ENCODE measurements at regions not wholly inside any gene's neighbourhood (a gene's known extent, or its start where the extent isn't known, plus 50 kb on each side); places are given as distances from the start of the nearest gene placed in this dataset.

GRCh38 chr1:68571454-68572235 is 74.8 kb upstream of the DEPDC1 start:
- H3F3A ChIP-seq (ENCODE audit: insufficient read depth): no peaks in the 10 kb centered on the region
- no peak overlapping the region for H2AFZ ChIP-seq
- no peaks in the 10 kb centered on the region for H3K79me2 ChIP-seq (ENCODE audit: insufficient read depth)
- in situ Hi-C loops (cut with MboI): no loop called here
- H3K9me3 ChIP-seq (ENCODE audit: low read depth): no peaks in the 10 kb centered on the region
- DNase-seq: peak; percentile 21
- no peaks in the 10 kb centered on the region for H3K9me2 ChIP-seq (ENCODE audit: insufficient read depth)
- no peak overlapping the region for H3K9ac ChIP-seq
- H3K4me2 ChIP-seq (ENCODE audit: unreplicated experiment): no peak overlapping the region
- H3K36me3 ChIP-seq (ENCODE audit: low read depth): no peaks in the 10 kb centered on the region
- no peak overlapping the region for H3K27ac ChIP-seq
- H3K4me1 ChIP-seq (ENCODE audit: insufficient read depth): no peaks in the 10 kb centered on the region
- 3 to 4% methylated on average over 1 of the region's 1 CpG for WGBS, 2 experiments (ENCODE audit: low coverage in 1 of 2, low lambda C conversion rate in 2 of 2, missing lambda C conversion rate in 2 of 2)
- H4K20me1 ChIP-seq (ENCODE audit: insufficient read depth): no peaks in the 10 kb centered on the region
- H3K27me3 ChIP-seq (replicated peaks; ENCODE audit: insufficient read depth): no peaks in the 10 kb centered on the region
- TF ChIP-seq EZH2 (IDR thresholded peaks at IDR 0.05; ENCODE audit: insufficient read depth, poor library complexity, severe bottlenecking): no peak
- TF ChIP-seq EZH2phosphoT487 (IDR thresholded peaks at IDR 0.05; ENCODE audit: insufficient read depth, low read depth): no peak
- H3K4me3 ChIP-seq: no peak overlapping the region

- Histone ChIP-seq H3K9me2 (ENCODE audit: insufficient read depth) (no peaks in the 10 kb centered on the region), H3K9ac (no peak overlapping the region), H2AFZ (no peak overlapping the region), H4K20me1 (ENCODE audit: insufficient read depth) (no peaks in the 10 kb centered on the region), H3K4me3 (no peak overlapping the region), H3K4me2 (ENCODE audit: unreplicated experiment) (no peak overlapping the region), H3K9me3 (ENCODE audit: low read depth) (no peaks in the 10 kb centered on the region), H3F3A (ENCODE audit: insufficient read depth) (no peaks in the 10 kb centered on the region), H3K27ac (no peak overlapping the region), H3K27me3 (replicated peaks; ENCODE audit: insufficient read depth) (no peaks in the 10 kb centered on the region; the same call in 1 of the 2 replicates), H3K79me2 (ENCODE audit: insufficient read depth) (no peaks in the 10 kb centered on the region), H3K36me3 (ENCODE audit: low read depth) (no peaks in the 10 kb centered on the region), H3K4me1 (ENCODE audit: insufficient read depth) (no peaks in the 10 kb centered on the region)
- in situ Hi-C loops (cut with MboI): no loop called here
- 0 to 3% methylated on average over 2 of the region's 2 CpGs for WGBS, 2 experiments (ENCODE audit: low coverage in 1 of 2, low lambda C conversion rate in 2 of 2, missing lambda C conversion rate in 2 of 2)
- TF ChIP-seq EZH2phosphoT487 (IDR thresholded peaks at IDR 0.05; ENCODE audit: insufficient read depth, low read depth) (no peak), EZH2 (IDR thresholded peaks at IDR 0.05; ENCODE audit: insufficient read depth, poor library complexity, severe bottlenecking) (no peak)
- no peak for DNase-seq
Observed at GRCh38 chr1:68585351-68585750, 88.5 kb upstream of the DEPDC1 start.

DNA sequence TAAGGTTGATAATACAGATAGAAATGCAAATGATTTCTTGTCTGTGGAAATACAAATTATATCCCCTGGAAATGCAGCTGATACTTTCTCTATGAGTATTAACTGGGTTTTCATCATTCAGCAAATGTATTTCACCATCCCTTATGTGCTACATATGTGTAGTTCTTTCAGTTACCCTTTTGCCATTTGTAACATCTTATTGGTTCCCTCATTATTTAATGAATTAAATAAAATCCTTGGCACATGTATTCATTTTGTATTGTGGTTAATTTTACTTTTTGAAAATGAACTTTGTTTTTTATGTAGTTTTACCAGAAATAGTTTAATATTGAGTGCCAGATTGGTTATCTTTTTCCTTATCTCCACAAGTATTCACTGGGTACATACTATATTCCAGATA is 89.9 kb upstream of the DEPDC1 start:
- TF ChIP-seq EZH2phosphoT487 (IDR thresholded peaks at IDR 0.05; ENCODE audit: insufficient read depth, low read depth): no peak
- TF ChIP-seq EZH2 (IDR thresholded peaks at IDR 0.05; ENCODE audit: insufficient read depth, poor library complexity, severe bottlenecking): no peak
- Histone ChIP-seq H3K79me2 (ENCODE audit: insufficient read depth) (no peaks in the 10 kb centered on the region), H3K9me2 (ENCODE audit: insufficient read depth) (no peaks in the 10 kb centered on the region), H4K20me1 (ENCODE audit: insufficient read depth) (no peaks in the 10 kb centered on the region), H2AFZ (no peak overlapping the region), H3K9me3 (ENCODE audit: low read depth) (no peaks in the 10 kb centered on the region), H3K9ac (no peak overlapping the region), H3K27ac (no peak overlapping the region), H3K4me1 (ENCODE audit: insufficient read depth) (no peaks in the 10 kb centered on the region), H3K27me3 (replicated peaks; ENCODE audit: insufficient read depth) (no peaks in the 10 kb centered on the region; the same call in 1 of the 2 replicates), H3K4me3 (no peak overlapping the region), H3K4me2 (ENCODE audit: unreplicated experiment) (no peak overlapping the region), H3K36me3 (ENCODE audit: low read depth) (no peaks in the 10 kb centered on the region), H3F3A (ENCODE audit: insufficient read depth) (no peaks in the 10 kb centered on the region)
- DNase-seq: no peak
- in situ Hi-C loops (cut with MboI): no loop called here

GRCh38 chr1:68588304-68588703 is 91.4 kb upstream of the DEPDC1 start:
- 34 to 41% methylated on average over 3 of the region's 3 CpGs for WGBS, 2 experiments (ENCODE audit: low coverage in 1 of 2, low lambda C conversion rate in 2 of 2, missing lambda C conversion rate in 2 of 2)
- TF ChIP-seq EZH2 (IDR thresholded peaks at IDR 0.05; ENCODE audit: insufficient read depth, poor library complexity, severe bottlenecking) (no peak), EZH2phosphoT487 (IDR thresholded peaks at IDR 0.05; ENCODE audit: insufficient read depth, low read depth) (no peak)
- H3K9me2 ChIP-seq (ENCODE audit: insufficient read depth): no peaks in the 10 kb centered on the region
- no peak overlapping the region for H3K9ac ChIP-seq
- DNase-seq: no peak
- in situ Hi-C loops (cut with MboI): no loop called here
- no peak overlapping the region for H2AFZ ChIP-seq
- no peaks in the 10 kb centered on the region for H3K36me3 ChIP-seq (ENCODE audit: low read depth)
- no peak overlapping the region for H3K4me2 ChIP-seq (ENCODE audit: unreplicated experiment)
- H3F3A ChIP-seq (ENCODE audit: insufficient read depth): no peaks in the 10 kb centered on the region
- H3K4me1 ChIP-seq (ENCODE audit: insufficient read depth): no peaks in the 10 kb centered on the region
- no peak overlapping the region for H3K4me3 ChIP-seq
- H3K27me3 ChIP-seq (replicated peaks; ENCODE audit: insufficient read depth): no peaks in the 10 kb centered on the region; the same call in 1 of the 2 replicates
- no peak overlapping the region for H3K27ac ChIP-seq
- H3K79me2 ChIP-seq (ENCODE audit: insufficient read depth): no peaks in the 10 kb centered on the region
- no peaks in the 10 kb centered on the region for H3K9me3 ChIP-seq (ENCODE audit: low read depth)
- no peaks in the 10 kb centered on the region for H4K20me1 ChIP-seq (ENCODE audit: insufficient read depth)

All from GM23248 (cell line).